Left renal cortex interstitium (tissue), 4 donors: ENCODE measurements at regions not wholly inside any gene's neighbourhood (a gene's known extent, or its start where the extent isn't known, plus 50 kb on each side); places are given as distances from the start of the nearest gene placed in this dataset.

Source experiments
- DNase-seq, 4 donors: peaks; one replicate each; pipeline ENCODE4 v3.0.0-alpha.2; 2013; ENCODE audit warnings: low read depth in 4 of 4, low spot score in 2 of 4, missing footprints in 1 of 4

GRCh38 chr3:117281371-117281770 lies 571.8 kb downstream of the TUSC7 start:
- DNase-seq, result no peak

DNA sequence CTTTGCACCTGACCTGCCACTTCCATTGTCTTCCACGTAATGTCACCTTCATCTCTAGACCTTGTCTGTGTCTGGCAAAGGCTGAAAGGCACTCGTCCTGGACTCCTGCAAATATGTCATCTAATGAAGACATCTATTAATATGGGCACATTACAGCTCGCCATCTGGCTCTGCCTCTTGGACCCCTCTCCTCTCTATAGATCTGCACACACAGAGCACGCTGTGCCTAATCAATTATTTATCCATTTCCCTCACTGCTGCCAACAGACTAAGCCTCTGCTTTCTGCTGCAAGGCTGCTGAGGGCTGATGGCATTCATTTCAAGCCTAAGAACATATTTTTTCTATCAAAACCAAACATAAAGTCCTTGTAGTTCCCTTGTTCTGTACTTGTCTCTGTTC lies 573.0 kb downstream of the TUSC7 start:
- DNase-seq, result no peak

GRCh38 chr3:117285737-117286136 lies 576.2 kb downstream of the TUSC7 start:
- no peak for DNase-seq

GRCh38 chr3:117286488-117286887 lies 576.9 kb downstream of the TUSC7 start:
- DNase-seq, result no peak

DNA sequence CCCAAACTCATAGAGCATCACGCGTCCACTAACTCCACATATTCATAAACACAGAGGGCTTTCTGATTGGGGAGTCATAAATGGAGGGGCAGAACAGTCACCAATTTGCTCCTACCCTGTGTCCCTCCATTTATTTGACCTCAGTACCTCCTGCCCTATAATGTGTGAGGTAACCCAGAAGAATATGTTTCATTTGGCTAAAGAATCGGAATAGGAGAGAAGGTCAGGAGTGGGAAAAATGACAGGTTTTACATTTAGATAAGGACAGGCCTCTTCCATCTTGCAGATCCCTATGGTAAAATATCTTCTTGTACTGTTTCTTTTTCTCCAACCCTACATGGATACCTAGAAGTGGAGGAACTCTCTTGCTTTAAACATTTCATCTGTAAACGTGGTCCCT lies 578.0 kb downstream of the TUSC7 start:
- DNase-seq, result no peak

- DNase-seq, result no peak
Observed at GRCh38 chr3:117291476-117291875, 581.9 kb downstream of the TUSC7 start.

DNA sequence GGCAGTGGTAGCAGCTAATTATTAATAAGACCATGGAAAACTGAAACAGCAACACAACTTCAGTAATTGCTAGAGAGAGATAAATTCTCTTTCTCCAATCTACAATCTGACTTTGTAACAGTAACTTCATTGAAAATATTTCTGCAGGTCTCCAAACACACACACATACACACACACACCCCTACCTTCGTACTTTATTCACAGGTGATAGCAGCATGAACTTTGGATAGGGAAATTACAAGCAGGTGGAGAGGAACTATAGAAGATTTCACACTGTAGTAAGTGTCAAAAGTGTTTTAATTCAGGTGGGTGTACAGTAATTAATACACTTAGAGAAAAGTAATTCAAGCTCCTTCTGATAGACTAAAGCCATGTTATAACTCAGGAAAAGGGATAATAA lies 587.5 kb downstream of the TUSC7 start:
- DNase-seq, result no peak

- DNase-seq, result no peak
Observed at GRCh38 chr3:117297541-117297940, 588.0 kb downstream of the TUSC7 start.

GRCh38 chr3:117298273-117298672 lies 588.7 kb downstream of the TUSC7 start:
- DNase-seq, result no peak

- DNase-seq, result no peak
Observed at GRCh38 chr3:117302428-117302827, 592.8 kb downstream of the TUSC7 start.

DNA sequence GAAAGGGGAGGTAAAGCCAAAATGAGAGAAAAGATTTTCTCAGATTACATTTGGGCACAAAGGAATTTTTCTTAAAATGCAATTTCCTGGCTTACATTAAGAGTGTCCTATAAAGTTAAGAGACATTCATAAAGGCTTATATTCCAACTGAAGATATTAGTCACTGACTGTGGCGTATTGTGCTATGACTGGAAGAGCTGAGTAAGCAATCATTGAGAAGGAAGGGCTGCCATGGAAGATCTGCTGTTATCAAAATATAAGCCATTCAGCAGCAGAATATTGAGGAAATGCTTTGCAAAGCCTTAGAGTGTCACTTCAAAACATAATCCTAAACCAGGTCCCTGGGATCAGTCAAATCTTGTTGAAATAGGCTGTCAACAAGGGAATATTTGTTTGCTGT lies 593.9 kb downstream of the TUSC7 start:
- no peak for DNase-seq

DNA sequence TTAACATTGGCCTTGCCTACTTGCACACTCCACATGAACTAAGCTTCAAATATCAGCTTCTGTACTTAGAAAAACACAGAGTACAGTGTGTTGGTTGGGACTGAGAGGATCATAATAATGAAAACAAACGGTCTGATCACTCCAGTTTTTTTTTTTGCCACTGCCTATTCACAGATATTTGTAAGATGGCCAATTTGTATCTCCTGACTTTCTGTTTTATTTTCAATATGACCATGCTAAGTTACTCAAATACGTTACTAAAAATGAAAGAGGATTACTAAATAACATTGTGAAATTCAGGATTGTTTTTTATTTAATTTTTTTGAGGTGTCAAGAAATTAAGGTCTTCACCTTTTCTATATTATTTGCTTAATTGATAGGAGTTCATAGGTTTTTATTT lies 595.1 kb downstream of the TUSC7 start:
- no peak for DNase-seq

DNA sequence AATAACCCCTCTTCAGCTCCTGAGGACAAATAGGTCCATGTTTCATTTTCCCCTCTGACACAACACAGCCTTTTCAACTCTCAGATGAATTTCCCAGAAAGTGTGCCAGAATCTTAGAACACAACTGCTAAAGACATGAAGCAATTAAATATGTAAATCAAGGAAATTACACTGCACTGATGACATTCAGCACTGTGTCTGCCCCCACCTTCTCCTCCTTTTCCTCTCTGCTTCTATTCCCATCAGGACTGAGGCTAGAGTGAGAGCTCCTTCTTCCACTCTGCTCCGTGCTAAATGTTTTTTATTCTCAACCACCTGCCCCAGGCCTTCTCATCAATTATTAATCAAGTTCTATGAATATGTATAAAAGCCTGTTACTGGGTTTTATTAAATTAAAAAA lies 596.1 kb downstream of the TUSC7 start:
- DNase-seq, result no peak

DNA sequence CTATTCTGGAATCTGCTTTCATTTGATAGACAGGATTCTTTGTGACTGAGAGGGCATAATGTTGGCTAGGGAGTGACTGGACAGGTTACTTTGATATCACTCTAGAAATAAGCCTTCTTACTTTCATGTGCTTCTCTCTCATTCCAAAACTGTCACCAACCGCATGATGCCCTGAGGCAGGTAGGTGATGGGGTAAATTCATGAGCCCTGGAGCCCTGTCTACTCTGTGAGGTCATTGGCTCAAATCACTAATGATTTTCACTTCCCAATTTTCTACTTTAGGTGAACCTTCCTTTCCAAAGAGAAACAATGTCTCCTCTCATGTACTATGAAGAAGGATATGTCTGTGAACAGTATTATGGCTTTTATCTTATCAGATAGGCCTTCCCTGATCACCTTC lies 596.7 kb downstream of the TUSC7 start:
- DNase-seq, result no peak

- DNase-seq, result no peak
Observed at GRCh38 chr3:117308353-117308752, 598.8 kb downstream of the TUSC7 start.

DNA sequence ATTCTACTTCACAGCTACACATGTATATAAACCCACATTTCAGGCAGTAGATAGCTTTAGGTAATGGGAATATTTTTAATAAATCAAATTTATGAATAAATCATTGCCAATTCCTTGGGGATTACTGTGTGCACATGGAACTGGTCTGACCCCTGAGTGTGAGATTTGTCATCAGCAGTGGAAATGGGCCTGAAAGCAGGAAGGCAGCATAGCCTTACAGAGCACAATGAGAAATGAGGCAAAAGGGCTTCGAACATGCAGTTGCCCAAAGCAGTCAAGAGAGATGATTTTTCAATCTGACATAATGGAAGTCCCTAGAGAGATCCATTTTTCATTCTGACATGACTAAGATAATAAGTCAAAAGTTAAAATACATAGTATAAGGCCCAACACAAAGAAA lies 599.2 kb downstream of the TUSC7 start:
- no peak for DNase-seq

DNA sequence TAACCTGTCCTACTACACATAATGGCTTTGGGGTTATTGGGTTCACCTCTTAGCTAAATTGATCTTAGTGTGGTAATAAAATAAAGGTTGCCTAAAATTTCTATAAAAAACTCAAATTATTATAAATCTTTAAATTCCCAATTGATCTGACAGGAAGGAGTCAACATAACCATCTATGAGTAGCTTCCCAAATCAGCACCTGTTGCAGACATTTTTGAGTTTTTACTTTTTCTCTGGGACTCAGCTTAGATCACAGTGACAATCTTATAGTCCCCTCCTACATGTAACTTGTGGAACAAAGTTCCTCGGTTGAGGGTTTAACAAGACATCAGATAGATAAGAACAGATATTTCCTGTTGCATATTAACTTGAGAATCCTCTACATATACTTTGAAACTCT lies 601.0 kb downstream of the TUSC7 start:
- no peak for DNase-seq

GRCh38 chr3:117314441-117315150 lies 605.0 kb downstream of the TUSC7 start:
- no peak for DNase-seq

- peak in 2 of 4 donors; percentile 3 to 9 for DNase-seq
Observed at GRCh38 chr3:117322866-117323265, 613.3 kb downstream of the TUSC7 start.

DNA sequence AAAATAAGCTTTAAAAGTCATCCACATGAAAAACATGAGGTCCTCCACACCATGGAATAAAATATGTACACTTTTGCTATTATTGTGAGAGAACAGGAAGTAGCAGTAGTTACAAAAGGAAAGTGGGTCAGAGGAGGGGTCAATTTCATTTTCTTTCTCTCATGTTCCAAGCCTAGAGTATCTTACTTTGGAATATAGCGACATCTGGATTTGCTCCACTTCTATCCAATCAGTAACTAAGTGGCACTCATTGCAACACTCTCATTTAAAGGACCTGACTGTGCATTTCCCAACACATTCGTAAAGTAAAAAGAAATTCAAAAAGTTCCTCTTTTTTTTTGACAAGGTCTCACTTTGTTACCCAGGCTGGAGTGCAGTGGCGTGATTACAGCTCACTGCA lies 637.3 kb downstream of the TUSC7 start:
- no peak for DNase-seq

- DNase-seq, result no peak
Observed at GRCh38 chr3:117348884-117349283, 639.3 kb downstream of the TUSC7 start.

- no peak for DNase-seq
Observed at GRCh38 chr3:117349566-117349965, 640.0 kb downstream of the TUSC7 start.

DNA sequence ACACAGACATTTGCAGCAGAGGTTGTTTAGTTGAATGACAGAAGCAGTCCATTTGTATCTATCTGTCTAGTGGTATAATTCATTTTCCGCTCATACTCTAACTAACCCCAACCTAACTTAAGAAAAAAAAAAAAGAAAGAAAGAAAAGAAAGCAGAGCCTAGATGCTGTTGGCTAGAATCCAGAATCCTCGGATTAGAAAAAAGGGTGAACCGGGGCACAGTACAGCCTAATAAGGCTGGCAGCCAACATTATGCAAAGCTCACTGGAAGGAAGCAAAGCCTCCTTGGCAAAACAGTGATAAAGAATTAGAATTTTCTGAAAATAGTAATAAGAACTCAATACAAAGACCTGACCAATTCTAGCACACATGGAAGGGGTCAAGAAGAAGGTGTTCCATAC lies 640.8 kb downstream of the TUSC7 start:
- no peak for DNase-seq
